SK-MEL-5 (cell line): ENCODE measurements at regions not wholly inside any gene's neighbourhood (a gene's known extent, or its start where the extent isn't known, plus 50 kb on each side); places are given as distances from the start of the nearest gene placed in this dataset.

Source experiments
- DNase-seq: peaks from one replicate; pipeline ENCODE4 v3.0.0-alpha.2; 2016; ENCODE audit warnings: low read depth, low spot score
- in situ Hi-C: cut with HindIII; loops from 2 replicates; pipeline ENCODE4 v1.10.0; 2016; ENCODE audit warnings: low sequenced_read_pairs, high pct_unique_total_duplicates, low pct_unique_long_range_greater_than_20kb

DNA sequence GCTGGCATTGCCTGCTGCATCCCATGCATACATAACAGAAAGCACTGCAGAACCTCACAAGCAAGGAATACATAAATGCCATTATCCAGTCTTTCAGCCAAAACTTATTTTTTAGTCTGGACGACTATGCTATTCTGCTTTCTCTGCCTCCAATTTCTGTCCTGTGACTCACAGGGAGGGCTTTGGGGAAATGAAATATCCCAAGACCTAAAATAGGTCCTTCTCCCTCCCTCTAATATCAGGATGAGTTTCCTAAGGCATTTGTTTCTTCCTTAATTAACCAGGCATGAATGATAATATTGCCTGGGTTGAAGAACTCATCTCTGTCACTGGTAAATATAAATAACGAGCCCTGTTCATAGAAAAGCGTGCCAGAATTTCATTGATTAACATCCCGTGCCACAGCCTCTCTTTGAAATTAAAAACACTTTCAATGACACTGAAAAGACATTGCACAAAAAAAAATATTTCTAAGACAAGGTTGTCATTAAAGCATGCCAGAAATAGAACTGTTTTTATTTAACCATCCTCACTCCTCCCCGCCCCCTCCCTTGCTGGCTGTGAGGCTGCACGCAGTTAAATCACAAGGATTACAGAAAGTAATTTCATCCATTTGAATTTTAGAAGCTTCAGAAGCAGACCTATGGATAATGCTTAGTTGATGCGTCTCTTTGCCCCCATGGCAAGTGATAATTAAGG is 103.0 kb upstream of the ANKRD1 start:
- in situ Hi-C loops, result no loop called here
- DNase-seq, result no peak

DNA sequence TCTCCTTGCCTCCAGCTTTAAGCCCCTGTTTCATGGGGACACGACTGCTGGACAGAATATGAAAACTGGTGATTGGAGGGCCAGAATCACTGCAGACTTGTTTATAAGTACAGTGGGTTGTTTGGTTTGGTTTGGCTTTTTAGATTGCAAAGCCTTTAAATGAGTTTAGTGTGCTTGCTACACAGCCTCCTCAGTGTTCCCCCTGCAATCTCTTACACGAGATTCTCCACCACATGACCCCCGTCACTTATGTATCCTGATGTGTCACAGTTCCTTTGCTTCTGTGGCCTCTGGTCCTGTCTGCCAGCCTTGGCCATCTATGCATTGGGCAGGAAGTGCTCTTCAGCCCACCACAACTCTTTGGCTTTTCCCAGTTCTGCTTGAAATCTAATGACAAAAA is 103.7 kb upstream of the ANKRD1 start:
- in situ Hi-C loops, result no loop called here

DNA sequence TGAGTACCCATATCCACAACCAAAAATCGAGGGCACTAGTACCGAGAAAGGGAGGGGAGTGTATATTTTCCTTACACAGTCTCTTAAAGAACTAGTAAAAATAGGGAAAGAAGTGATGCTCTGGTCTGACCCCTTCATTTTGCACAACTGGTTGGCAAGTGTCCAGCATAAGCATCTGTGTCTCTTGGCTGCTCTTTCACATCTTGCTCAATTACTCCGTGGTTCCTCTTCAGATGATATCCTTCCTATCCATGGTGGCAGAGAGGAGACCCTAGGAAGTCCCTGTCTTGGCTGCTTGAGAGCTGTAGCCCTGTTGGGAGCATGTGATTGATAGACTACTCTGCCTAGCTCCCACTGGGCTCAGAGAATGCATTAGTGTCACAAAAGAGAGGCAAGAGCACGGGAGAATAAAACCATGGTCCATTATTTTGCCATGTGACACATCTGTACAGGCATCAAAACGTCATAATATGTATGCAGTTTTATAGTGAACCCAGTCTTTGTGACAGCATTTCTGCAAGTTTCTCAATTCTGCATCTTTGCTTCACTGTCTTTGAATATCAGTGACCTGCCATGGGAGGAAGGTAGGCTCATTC is 111.8 kb upstream of the ANKRD1 start:
- in situ Hi-C loops, result no loop called here
- no peak for DNase-seq

More for the DNA sequence above, 103.7 kb upstream of the ANKRD1 start:
- DNase-seq, result peak; percentile 35

DNA sequence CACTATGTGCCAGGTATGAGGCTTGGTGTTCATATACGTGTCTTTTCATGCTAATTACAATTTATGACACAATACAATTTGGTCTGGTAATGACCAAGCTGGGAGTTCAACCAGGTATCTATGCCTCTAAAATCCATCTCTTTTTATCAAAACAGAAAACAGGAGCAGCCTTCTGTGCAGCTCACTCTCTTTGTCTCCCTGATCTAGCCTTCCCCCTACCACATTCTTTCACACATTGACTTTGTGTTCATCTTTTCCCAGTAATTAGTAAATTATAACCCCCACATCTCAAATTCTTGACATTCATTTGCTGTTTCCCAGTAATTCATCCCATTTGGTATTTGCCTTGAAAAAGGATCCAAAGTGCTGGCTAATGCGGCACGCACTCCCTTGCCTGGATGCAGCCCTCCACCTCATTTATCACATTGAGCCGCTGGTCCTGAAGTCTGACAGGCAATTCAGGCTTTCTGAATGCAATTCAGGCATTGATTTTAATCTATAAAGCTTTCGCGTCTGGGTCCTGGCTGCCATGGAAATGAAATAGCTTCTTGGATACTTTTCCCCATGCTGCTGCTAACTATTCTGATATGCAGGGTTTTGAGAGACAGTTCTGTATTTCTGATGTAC is 112.5 kb upstream of the ANKRD1 start:
- in situ Hi-C loops, result no loop called here
- no peak for DNase-seq

DNA sequence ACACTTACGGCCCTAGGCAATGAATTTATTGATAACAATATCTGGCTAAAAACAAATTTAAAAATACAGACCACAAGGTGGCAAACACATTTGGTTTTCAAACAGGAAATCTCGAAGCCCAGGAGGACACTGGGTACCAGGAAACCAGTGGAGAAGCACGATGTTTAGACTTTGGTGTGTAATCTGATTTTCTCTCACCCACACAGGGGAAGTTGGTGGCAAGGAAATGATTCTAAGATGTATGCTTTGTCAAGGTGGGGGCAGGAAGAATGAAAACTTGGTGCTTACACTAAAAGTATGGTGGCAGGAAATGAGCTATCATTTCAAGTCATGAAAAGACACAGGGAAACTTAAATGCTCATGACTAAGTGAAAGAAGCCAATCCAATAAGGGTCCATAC is 113.2 kb upstream of the ANKRD1 start:
- no peak for DNase-seq
- in situ Hi-C loops, result no loop called here

DNA sequence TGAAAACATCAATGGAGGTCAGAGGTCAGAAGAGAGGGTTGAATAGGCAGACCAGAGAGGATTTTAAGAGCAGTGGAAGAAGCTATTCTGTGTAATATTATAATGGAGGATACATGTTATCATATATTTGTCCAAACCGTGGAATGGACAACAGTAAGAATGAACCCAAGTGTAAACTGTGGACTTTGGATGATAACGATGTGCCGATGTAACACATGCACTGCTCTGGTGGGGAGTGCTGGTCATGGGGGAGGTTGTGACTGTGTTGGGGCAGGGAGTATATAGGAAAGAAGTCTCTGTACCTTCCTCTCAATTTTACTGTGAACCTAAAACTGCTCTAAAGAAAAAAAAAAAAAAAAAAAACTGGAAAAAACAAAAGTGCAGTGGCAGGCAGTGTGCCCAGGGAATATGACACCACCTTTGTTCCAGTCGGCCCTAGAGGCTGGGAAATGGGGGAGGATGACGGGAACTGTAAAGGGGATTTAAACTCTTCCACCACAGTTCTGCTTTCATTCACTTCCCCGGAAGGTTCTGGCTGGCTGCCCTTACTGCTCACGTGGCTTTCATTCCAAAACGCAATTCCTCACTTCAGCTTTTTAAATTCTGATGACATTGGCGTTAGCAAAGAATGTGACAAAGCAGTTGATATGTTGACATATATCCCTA is 113.7 kb upstream of the ANKRD1 start:
- in situ Hi-C loops, result no loop called here
- DNase-seq, result peak; percentile 75

DNA sequence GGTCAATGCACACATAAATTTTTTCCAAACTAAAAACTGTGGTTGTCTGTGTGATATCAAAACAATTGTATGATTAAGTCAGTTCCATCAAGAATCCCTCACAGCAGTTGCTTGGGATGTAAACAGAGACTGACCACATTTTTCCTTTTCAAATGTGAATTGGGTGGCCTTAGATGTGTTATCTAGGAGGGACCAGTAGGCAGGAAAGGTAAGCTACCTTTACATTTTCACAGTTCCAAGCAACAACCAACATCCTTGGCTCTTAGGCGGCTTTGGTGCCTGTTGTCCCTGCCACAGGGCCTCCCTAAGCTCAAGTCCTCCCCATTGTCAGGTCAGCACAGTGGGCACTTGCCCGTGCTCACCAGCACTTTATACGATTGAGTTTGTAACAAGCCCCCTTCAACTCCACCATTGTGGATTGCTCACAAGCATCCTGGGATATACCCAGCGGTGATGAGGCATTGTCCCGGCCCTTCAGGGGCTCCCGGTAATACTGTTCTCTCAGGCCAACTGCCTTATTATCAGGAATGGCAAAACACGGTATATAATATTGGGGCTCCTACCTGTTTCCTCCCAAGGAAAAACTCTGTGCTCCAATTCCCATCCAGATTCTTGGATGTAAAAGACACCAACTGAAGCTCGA is 114.9 kb upstream of the ANKRD1 start:
- in situ Hi-C loops, result no loop called here
- DNase-seq, result no peak

DNA sequence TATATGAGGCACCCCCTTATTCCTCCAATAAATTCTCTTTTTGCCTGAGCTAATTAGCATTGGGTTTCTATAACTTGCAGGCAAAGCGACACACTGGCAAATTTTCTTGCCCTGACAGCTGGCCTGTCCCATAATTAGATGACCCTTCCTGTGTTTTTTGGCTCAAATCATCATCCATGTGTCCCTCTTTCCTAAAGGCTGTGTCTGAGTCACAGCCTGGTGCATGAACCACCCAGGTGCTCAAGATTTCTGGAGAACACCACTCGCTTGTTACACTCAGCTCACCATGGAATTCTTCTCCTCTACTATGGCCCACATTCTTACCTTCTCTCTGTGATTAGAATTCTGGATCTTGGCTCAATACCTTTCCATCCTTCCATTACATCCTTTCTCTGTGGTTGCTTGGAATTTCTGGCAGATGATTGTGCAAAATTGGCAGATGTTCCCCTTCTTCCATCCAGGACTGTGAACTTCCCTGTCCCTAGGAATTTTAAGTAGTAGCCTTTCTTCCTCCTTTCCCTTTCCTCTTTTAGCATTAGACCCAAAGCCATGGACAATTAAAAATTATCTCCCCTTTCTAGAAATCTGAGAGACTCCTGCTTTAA is 116.0 kb upstream of the ANKRD1 start:
- in situ Hi-C loops, result no loop called here
- DNase-seq, result no peak

DNA sequence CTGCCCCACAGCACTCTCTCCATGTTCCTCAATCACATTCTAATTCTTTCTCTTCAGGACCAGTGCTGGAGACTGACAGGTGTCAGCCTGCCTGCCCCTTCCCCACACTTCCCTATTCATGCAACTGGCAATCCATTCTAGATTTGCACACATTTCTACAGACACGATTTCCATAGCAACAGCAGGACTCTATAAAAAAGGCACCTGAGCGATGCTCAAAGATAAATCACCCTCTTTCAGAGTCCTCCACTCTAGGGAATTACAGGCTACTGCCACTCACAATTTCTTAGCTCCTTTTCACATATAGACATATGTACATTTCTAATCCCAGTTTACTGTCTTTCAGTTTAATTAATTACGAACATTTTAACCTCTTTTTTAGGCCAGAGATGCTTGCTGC is 118.1 kb upstream of the ANKRD1 start:
- DNase-seq, result no peak
- in situ Hi-C loops, result no loop called here

DNA sequence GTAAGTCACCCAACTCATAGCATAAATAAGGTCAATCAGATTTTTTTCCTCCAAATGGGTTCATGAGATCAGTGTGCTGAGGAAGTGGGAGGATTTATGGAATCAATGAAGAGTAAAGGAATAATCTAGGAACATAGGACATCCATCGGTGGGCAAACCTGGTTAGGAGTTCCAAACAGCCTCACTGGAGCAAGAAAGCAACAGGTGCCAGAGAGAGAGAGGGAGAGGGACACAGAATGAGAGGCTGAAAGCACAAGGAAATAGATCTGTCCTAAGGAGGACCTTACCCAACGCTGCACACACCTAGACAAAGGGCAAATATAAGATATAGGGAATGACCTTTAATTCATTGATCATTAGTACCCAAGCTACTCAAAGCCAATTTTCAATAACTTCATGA is 119.5 kb upstream of the ANKRD1 start:
- in situ Hi-C loops, result no loop called here

DNA sequence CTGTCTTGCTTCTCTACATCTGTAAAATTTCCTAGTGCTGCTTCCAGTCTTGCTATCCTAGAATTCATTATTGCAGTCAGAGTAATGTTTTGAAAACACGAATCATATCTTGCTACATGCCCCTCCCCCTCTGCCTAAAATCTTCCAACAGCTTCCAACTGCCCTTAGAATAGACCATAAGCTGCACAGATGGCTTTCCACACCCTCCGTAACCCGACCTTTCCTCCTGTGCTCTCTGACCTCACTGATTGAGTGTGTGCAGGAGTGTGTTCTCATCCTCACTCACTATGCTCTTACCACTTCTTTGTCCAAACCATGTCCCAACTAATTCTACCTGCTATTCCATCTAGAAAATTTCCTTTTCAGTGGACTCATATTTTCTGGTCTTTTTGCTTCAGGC is 121.2 kb upstream of the ANKRD1 start:
- DNase-seq, result no peak
- in situ Hi-C loops, result no loop called here

More for the DNA sequence above, 119.5 kb upstream of the ANKRD1 start:
- no peak for DNase-seq

DNA sequence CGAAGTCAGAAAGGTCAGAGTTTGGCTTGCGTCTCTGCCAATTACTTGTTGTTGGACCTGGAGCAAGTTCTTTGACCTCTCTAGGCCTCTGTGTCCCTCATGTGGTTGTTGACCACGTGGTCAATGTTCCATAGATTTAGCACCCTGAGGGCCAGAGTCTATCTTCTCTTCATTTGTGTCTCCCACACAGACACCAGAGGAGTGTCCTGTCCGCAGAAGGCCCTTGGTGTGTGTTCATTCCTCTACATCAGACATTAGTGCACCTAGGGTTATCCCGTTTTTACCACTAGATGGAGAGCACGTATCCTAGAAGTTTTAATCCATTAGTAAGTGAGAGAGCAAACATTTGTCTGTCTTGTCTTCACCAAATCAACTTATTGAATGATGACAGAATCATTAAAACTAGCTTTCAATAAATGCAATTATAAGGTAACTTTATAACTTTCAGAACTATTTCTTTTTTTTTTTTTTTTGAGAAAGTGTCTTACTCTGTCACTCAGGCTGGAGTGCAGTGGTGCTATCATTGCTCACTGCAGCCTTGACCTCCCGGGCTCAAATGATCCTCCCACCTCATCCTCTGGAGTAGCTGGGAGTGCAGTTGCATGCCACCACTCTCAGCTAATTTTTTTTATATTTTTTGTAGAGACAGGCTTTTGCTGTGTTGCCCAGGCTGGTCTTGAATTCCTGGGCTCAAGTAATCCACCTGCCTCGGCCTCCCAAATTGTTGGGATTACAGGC is 122.5 kb upstream of the ANKRD1 start:
- DNase-seq, result peak; percentile 71
- in situ Hi-C loops, result no loop called here

DNA sequence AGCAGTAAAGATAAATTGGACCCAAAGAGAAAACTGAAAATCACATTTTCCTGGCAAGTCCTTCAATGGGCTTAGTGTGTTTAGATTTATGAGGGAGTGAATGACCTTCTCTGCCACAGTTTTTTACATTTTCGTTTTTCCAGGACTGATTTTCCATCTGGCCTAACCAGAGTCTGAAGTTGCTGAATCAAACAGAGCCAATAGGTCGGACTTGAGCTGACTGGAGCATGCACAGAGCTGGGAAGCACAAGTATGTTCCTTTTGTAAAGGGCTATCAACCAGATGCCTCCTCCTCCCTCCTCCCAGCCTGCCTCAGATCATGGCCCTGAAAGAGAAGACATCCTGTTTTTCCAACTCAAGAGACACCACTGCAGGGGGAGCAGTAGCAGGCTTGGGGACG is 126.0 kb upstream of the ANKRD1 start:
- in situ Hi-C loops, result no loop called here
- no peak for DNase-seq

DNA sequence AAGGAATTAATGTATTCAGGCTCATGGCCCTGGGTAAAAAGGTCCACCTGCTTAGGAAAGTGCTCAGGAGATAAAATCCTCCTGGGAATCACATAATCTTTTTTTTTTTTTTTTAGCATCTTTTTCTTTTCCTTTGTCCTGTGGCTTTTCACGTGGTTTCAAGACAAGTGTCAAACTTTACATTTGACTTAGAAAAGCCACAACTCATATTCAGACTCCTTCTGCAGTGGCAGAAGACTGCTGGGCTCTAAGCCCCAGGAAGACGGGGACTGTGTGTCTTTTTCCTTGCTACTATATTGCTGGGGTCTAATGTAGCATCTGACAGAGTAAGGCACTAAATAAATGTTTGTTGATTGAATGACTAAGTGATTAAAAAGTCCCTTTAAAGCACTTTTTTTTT is 127.5 kb upstream of the ANKRD1 start:
- in situ Hi-C loops, result no loop called here
- DNase-seq, result no peak

DNA sequence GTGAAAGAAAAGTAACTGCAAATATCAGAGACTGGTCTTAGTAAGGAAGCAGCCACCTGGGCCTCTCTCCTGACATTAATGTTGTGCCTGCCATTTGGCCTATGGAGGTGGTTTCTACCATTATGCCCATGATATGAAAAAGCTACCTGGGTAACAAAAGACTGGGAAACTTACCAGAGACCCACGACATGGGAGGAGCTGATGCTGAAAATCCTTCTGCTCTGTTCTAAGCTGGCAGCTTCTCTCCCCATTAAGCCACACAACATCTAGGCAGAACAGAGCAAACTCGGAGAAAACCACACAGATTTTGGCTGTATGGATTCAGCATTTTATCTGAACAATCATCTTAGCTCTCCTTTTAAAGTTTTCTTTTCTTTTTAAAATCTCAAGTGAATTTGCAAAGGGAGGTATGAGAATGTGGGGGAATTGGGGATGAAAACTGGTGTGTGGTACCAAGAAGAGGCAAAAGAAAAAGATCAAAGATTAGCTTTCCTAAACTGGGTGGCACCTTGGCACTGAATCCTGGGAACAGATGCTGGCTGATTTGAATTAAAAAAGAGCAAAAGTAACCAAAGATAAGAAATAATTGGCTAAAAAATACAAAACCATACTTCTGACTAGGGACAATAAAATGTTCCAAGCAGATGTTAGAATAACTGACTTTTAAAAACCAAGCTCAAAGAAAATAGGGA is 128.6 kb upstream of the ANKRD1 start:
- no peak for DNase-seq
- in situ Hi-C loops, result no loop called here

DNA sequence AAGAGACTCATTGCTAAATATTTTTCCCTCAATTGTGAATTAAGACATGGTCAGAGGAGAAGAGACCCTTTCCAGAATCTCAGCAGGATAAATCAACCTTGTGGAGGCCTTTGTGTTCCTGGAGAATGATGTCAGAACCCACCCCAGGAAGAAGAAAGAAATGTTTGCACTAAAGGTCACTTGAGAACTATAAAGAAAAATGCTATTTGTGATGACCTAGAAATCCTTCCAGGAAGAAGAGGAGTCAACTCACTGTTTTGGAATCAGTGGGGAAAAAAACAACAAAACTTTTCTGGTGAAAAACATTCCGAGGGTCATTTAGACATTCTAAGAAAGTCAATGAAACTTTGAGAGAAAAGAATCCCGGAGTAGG is 129.1 kb upstream of the ANKRD1 start:
- peak; percentile 1 for DNase-seq
- in situ Hi-C loops, result no loop called here
